EH (cell line): ENCODE measurements at regions not wholly inside any gene's neighbourhood (a gene's known extent, or its start where the extent isn't known, plus 50 kb on each side); places are given as distances from the start of the nearest gene placed in this dataset.

Experiments
- DNase-seq: peaks from one replicate; pipeline ENCODE4 v3.0.0-alpha.2; 2015; ENCODE audit warnings: low read depth

DNA sequence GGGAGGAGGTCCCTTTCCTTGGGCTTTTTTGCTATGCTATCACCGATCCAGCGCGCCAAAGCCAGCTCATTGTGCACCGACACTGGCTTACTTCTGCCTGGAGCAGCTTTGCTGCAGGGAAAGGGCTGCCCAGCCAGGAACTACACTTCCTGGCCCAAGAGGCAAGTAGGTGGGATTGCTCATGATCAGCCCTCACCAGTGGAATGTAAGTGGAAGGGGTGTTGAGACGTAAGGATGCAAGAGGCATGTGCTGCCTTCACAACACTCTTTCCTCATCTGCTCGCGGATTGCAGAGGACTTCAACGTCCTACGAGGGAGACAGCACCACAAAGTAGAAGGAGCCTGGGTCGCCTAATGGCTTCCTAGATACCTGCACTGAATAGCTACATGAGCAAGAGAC lies 104.3 kb upstream of the FOXF1 start:
- DNase-seq: no peak

- DNase-seq: no peak
These were observed 101.6 kb upstream of the FOXF1 start for GRCh38 chr16:86408685-86409084.

- DNase-seq: no peak
These were observed 100.2 kb upstream of the FOXF1 start for GRCh38 chr16:86410081-86410480.

DNA sequence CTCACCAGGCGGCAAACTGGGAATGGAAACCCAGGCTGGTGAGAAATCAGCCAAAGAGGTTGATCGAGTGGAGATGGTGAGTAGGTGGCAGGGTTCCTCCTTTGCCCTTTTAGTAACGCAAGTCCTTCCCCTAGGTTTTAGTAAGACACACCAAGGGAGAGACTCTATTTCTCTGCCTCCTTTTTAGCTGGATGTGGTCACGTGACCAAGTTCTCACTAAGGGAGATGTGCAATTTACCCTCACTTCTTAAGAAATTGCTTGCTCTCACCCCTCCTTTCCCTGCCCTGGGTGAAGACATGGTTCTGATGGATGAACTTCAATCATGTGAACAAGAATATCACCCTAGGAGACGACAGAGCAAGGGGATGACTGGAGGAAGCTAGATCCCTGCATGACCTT lies 99.8 kb upstream of the FOXF1 start:
- no peak for DNase-seq

GRCh38 chr16:86411897-86412296 lies 98.4 kb upstream of the FOXF1 start:
- no peak for DNase-seq

DNA sequence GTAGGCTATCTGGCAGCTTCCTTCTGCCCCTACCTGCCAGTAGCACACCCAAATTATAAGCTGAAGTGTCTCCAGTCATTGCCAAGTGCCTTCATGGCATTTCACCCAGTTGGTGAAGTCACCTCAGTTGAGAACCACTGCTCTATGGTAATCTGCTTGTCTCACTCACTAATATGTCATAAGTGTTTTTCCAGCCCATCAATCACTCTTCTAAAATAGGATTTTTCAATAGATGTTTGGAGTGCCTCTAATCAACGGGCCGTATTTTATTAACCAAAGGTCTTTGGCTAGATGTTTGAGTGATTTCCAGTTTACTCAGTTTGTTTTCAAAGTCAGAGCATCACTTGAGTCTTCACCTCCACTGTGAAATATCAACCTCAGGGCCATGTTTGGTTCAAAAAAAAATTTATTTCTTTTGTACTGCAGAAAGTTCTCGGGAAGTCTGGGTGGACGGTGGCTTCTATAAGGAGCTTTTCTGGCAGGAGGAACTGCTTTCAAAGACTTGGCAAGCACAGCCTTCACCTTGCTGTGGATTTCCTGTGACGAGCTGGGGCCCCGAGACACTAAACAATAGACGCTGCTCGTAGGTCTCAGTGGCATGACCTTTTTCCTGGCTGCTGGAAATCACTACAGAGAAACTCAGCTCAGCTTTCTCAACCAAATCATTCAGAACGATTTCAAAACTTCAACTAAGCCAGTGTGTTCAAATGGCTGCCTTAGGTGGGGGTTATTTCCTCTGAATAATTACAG lies 95.2 kb upstream of the FOXF1 start:
- DNase-seq: no peak

GRCh38 chr16:86418981-86419380 lies 91.3 kb upstream of the FOXF1 start:
- no peak for DNase-seq

DNA sequence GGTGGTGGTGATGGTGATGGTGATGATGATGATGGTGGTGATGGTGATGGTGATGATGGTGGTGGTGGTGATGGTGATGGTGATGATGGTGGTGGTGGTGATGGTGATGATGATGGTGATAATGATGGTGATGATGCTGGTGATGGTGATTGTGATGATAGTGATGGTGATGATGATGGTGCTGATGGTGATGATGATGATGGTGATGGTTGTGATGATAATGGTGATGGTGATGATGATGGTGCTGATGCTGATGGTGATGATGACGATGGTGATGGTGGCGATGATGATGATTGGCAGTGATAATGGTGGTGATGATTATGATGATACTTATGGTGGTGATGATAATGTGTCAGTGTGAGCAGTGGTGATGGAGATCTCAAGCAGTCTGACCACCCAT lies 90.8 kb upstream of the FOXF1 start:
- DNase-seq: no peak

GRCh38 chr16:86421995-86422394 lies 88.3 kb upstream of the FOXF1 start:
- DNase-seq: no peak

DNA sequence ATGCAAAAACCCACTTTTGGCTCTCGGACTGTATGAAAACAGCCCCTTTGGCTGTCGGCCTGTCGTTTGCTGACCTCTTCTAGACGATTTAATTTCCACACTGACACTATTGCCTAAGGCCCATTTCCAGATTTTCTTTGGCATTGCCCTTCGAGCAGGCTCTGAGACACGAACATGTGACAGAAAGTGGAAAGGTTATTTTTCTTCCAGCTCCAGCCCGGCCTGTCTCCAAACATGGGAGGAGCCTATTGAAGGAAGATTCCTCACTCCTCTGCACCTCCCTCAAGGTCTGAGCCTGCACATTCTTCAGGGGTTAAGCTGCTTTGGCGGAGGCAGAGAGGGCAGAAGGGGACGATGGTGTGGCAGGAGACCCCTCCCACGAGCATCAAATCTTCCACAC lies 85.9 kb upstream of the FOXF1 start:
- DNase-seq: no peak

DNA sequence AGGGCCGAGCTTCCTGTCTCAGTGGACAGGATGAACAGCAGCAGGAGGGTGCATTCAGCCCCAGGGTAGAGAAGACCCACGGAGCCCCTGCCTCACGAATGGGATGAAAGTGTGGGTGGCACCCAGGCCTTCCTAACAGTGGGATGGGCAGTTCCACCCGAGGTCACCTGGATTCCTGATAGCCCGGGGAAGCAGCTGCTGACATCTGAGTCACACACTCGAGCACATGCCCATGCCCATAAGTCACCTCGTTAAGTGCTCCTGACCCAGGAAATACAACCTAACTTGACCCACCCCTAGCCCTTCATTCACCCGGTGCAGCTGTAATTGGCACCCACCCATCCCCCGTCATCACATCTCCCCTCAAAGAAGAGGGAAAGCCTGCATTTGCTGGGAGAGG lies 85.3 kb upstream of the FOXF1 start:
- DNase-seq: peak; percentile 24

- no peak for DNase-seq
These were observed 84.2 kb upstream of the FOXF1 start for GRCh38 chr16:86426063-86426642.

- peak; percentile 37 for DNase-seq
These were observed 82.9 kb upstream of the FOXF1 start for GRCh38 chr16:86427433-86427851.

- no peak for DNase-seq
These were observed 81.4 kb upstream of the FOXF1 start for GRCh38 chr16:86428729-86429517.

DNA sequence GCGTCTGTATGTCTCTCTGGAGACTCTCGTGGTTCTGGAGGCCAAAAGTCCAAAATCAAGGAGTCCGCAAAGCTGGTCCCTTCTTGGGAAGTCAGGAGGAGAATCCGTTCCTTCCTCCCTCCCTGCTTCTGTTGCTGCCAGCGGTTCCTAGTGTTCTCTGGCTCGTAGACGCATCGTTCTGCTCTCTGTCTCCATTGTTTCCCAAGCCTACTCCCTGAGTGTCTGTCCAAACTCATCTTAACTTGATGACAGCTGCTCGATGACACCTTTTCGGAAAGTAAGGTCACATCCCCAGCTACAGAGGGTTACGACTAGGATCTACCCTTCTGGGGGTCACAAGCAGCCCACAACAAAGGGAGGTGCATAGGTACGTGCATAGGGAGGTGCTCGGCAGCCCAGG lies 80.7 kb upstream of the FOXF1 start:
- no peak for DNase-seq

- DNase-seq: no peak
These were observed 79.5 kb upstream of the FOXF1 start for GRCh38 chr16:86430814-86431213.

DNA sequence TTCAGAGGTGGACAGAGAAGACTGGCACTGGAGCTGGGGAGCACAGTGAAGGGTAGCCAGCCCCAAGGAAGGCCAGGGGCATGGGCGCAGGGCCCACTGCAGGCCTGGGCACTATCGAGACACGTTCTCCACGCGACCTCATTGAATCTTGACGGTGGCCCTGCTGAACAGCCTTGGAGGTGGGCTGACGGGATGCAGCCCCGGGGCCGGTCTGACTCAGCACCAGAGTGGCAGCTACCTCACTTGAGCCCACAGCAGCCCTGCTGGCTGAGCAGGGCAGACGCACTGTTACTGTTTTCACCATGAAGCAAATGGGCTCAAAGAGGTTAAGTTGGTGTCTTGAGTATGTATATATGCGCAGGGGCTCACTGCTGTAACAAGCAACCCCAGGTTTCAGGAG lies 78.8 kb upstream of the FOXF1 start:
- DNase-seq: no peak

DNA sequence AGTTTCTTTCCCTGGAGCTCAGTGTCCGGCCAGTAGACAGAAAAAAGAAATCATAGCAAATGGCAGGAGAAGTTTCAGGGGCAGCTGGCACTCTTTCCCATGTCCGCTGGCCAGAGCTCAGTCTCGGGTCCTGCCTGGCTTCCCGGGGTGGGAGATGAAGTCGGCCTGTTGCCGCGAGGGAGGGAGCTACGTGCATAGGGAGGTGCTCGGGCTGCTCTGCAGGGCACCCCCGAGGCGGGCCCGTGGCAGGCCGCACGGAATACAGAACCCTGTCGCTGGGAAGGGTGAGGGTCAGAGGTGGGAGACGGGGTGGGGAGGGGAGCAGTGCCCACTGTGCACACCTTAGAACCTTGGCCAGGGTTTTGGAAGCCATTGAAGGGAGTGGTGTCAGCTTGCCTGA lies 78.3 kb upstream of the FOXF1 start:
- no peak for DNase-seq

- no peak for DNase-seq
These were observed 77.6 kb upstream of the FOXF1 start for GRCh38 chr16:86432691-86433090.

GRCh38 chr16:86436466-86437185 lies 73.7 kb upstream of the FOXF1 start:
- peak; percentile 30 for DNase-seq

- no peak for DNase-seq
These were observed 73.0 kb upstream of the FOXF1 start for GRCh38 chr16:86437348-86437747.

DNA sequence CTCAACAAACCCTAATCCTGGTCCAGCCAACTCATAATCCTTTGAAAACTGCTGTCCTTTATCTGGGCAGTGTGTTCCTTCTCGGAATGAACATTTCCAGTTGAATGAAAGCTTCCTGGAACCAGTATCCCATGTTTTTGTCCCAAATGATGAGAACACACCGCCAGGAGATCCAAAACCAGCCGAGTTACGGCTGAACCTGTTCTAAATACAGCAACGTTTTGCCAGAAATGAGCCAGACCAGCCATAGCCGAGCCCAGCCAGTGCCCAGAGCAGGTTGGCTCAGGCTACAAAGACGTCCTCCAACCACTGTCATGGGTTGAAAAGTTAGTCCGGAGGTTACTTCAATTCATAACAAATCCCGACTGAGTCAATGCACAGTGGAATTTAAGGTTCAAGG lies 67.6 kb upstream of the FOXF1 start:
- no peak for DNase-seq
